Left ventricle myocardium inferior (tissue), 1 donor: ENCODE measurements at regions not wholly inside any gene's neighbourhood (a gene's known extent, or its start where the extent isn't known, plus 50 kb on each side); places are given as distances from the start of the nearest gene placed in this dataset.
"Not testable (repeated sequence)": the region's sequence is repeated elsewhere in the genome, so short reads cannot be mapped to it uniquely, and the experiment has no call there.

Source experiments
- DNase-seq: peaks from one replicate; pipeline ENCODE4 v3.0.0-alpha.2; 2020
- H3K27ac ChIP-seq: fragments of 200-600 bp; replicated peaks from 2 replicates; pipeline ENCODE4 v1.8.0; 2021
- H3K27me3 ChIP-seq: fragments of 200-600 bp; 2 replicates; pipeline ENCODE4 v1.8.0; 2021; ENCODE audit warnings: low read depth
- H3K36me3 ChIP-seq: fragments of 200-600 bp; 2 replicates; pipeline ENCODE4 v1.8.0; 2021
- H3K4me1 ChIP-seq: fragments of 200-600 bp; 2 replicates; pipeline ENCODE4 v1.8.0; 2021
- H3K4me3 ChIP-seq: fragments of 200-600 bp; 2 replicates; pipeline ENCODE4 v1.8.0; 2021; ENCODE audit warnings: mild to moderate bottlenecking, moderate library complexity
- H3K9me3 ChIP-seq: fragments of 200-600 bp; replicated peaks from 2 replicates; pipeline ENCODE4 v1.8.0; 2021
- intact Hi-C: fragments of 100-400 bp; cut with micrococcal nuclease; formaldehyde crosslinking; loops from one replicate; pipeline ENCODE4 v1.11.0; 2022
- donor health status: DM: no; HTN: yes; CAD: no; lungs with severe emphysema.

DNA sequence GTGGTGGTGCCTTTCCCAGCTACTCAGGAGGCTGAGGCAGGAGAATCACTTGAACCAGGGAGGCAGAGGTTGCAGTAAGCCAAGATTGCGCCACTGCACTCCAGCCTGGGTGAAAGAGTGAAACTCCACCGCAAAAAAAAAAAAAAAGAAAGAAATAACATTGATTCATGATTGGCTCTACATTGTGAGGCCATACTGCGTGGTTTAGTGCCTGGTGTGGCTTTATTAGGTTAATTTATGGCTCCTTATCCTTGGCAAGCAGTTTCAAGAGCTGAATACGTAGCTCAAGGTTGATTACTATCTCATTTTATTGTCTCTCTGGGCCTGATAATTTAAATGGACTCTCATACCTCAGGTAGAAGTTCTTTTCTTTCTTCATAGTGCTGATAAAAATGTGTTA is 80.5 kb upstream of the MTLN start:
- intact Hi-C loops, H3K27ac ChIP-seq, H3K4me1 ChIP-seq, H3K27me3 ChIP-seq, H3K4me3 ChIP-seq, H3K36me3 ChIP-seq, H3K9me3 ChIP-seq, DNase-seq: not testable (repeated sequence)

- intact Hi-C loops, H3K4me3 ChIP-seq, H3K36me3 ChIP-seq: not testable (repeated sequence)
Observed at GRCh38 chr2:110291909-110292579, 79.7 kb upstream of the MTLN start.

DNA sequence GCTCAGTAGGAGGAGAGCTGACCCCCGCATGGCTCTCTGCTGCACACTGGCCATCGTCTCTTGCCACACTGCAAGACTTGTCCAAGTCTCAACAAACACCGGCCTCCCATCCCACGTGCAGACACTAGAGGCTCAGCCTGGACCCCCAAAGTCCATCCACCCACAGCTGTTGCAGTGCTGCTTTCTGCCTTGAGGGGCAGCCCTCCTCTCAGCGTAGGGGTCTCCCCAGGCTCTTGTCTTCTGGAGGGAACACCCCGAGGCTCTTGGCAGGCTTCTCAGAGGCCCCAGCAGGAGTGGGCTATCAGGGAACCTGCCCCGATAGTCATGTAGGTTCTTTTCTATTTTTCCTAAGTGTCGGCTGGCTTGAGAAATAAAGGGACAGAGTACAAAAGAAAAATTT is 75.5 kb upstream of the MTLN start:
- H3K36me3 ChIP-seq, H3K9me3 ChIP-seq, DNase-seq, H3K27me3 ChIP-seq, H3K27ac ChIP-seq, intact Hi-C loops, H3K4me1 ChIP-seq, H3K4me3 ChIP-seq: not testable (repeated sequence)

More at GRCh38 chr2:110291909-110292579, 79.7 kb upstream of the MTLN start:
- not testable (repeated sequence) for H3K27me3 ChIP-seq, H3K27ac ChIP-seq, H3K4me1 ChIP-seq, H3K9me3 ChIP-seq, DNase-seq

DNA sequence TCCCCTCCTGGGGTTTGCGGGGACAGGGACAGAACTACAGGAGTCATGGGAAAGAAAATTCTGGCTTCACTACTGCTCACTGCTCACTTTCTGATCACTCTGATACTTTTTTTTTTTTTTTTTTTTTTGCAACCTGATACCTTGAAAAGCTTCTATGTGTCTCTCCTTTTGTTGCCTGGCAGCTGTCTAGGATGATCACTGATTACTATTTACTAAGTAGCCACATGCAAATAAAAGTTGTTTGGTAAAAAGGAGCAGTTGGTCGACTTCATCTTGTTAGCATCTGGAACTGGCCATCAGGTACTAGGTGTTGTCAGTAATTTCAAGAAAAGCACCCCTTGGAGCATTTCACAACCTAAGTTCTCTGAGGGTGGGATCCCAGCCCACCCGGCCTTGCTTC is 74.9 kb upstream of the MTLN start:
- H3K27me3 ChIP-seq, H3K36me3 ChIP-seq, H3K4me1 ChIP-seq, intact Hi-C loops, H3K4me3 ChIP-seq, DNase-seq, H3K27ac ChIP-seq, H3K9me3 ChIP-seq: not testable (repeated sequence)

DNA sequence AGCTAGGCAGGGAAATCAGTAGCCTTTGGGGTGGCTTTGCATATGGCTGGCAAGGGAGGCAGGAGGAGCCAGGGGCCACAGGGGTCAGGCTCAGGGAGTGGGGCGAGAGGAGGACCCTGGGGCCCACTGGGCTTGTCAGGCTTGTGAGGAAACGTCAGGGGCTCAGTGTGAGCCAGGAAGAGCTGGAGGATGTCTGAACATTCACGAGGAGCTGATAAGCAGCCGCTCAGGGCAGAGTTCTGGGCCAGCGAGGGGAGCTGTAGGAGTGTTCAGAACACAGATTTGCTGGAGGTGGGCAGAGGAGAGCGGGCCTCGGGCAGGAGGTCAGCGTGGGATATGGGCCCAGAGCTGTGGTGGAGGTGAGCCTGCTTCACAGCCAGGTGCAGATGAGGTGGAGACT is 72.7 kb upstream of the MTLN start:
- intact Hi-C loops = not testable (repeated sequence)

GRCh38 chr2:110280804-110281203 is 68.5 kb upstream of the MTLN start:
- H3K4me1 ChIP-seq, H3K27me3 ChIP-seq, H3K4me3 ChIP-seq, DNase-seq, H3K27ac ChIP-seq, H3K9me3 ChIP-seq, intact Hi-C loops, H3K36me3 ChIP-seq: not testable (repeated sequence)

More for the DNA sequence above, 72.7 kb upstream of the MTLN start:
- not testable (repeated sequence) for H3K9me3 ChIP-seq, H3K27me3 ChIP-seq, H3K4me3 ChIP-seq, H3K27ac ChIP-seq, DNase-seq, H3K4me1 ChIP-seq, H3K36me3 ChIP-seq

- intact Hi-C loops, H3K27me3 ChIP-seq, DNase-seq, H3K36me3 ChIP-seq, H3K9me3 ChIP-seq, H3K27ac ChIP-seq, H3K4me3 ChIP-seq, H3K4me1 ChIP-seq: not testable (repeated sequence)
Observed at GRCh38 chr2:110277054-110277453, 64.7 kb upstream of the MTLN start.

DNA sequence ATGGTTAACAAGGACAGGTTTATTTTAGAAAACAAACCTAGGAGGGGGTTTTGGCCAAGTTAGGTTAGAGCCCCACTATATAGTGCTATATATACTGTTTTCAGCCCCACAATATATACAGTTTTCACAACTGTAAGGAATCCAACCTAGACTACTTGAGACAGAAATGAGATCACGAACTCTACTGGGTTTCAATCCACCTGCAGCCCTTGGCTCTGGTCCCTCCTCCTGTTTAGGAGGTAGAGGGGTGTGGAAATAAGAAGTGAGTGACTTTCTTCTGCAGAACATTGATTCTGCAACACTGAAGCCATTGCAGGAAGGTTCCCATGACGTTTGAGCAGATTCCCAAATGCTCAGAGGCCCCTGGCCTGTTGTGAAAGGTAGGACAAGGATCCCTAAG is 63.7 kb upstream of the MTLN start:
- H3K9me3 ChIP-seq, DNase-seq, H3K27ac ChIP-seq, intact Hi-C loops, H3K4me1 ChIP-seq, H3K27me3 ChIP-seq, H3K4me3 ChIP-seq, H3K36me3 ChIP-seq: not testable (repeated sequence)

DNA sequence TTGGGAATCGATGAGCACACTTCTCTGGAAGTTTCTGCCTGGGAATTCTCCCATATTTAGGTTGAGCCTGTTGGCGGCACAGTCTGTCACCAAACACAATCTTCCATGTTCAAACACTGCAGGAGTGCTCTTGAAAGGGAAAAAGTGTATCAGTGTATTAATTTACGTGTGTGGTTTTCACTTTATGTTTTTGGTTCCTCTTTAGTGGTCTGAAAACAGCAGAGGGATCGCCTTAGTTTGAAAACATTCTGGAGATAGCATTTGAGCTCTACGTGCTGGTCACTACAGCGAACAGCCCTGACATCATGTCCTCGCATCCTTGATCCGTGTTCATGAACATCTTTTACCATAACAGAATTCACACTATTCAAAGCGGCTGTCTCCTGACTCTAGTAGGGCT is 57.3 kb upstream of the MTLN start:
- intact Hi-C loops, DNase-seq, H3K4me1 ChIP-seq, H3K4me3 ChIP-seq, H3K36me3 ChIP-seq, H3K27ac ChIP-seq, H3K27me3 ChIP-seq, H3K9me3 ChIP-seq: not testable (repeated sequence)

- DNase-seq, H3K36me3 ChIP-seq, H3K27ac ChIP-seq, H3K4me3 ChIP-seq, H3K27me3 ChIP-seq, H3K9me3 ChIP-seq, intact Hi-C loops, H3K4me1 ChIP-seq: not testable (repeated sequence)
Observed at GRCh38 chr2:110267828-110268407, 55.6 kb upstream of the MTLN start.

DNA sequence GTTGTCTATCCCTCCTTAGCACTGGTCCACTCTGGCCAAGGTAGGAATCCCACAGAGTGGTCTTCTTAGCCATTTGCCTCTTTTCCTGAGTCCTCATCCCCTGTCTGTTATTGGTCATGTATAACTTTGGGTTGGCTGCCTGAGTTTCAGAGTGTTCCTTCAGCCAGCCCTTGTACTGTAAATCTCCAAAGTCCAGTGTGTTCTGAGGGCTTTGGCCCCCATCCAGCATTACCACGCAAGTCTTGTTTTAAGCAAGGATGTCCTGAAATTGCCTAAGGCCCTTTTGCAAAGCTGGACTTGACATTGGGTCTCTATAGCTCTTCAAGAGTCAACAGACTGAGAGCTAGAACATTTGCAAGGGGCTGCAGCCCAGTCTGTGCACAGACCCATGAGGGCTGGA is 52.5 kb upstream of the MTLN start:
- H3K27me3 ChIP-seq, H3K9me3 ChIP-seq, DNase-seq, H3K36me3 ChIP-seq, H3K27ac ChIP-seq, H3K4me1 ChIP-seq, intact Hi-C loops, H3K4me3 ChIP-seq: not testable (repeated sequence)

DNA sequence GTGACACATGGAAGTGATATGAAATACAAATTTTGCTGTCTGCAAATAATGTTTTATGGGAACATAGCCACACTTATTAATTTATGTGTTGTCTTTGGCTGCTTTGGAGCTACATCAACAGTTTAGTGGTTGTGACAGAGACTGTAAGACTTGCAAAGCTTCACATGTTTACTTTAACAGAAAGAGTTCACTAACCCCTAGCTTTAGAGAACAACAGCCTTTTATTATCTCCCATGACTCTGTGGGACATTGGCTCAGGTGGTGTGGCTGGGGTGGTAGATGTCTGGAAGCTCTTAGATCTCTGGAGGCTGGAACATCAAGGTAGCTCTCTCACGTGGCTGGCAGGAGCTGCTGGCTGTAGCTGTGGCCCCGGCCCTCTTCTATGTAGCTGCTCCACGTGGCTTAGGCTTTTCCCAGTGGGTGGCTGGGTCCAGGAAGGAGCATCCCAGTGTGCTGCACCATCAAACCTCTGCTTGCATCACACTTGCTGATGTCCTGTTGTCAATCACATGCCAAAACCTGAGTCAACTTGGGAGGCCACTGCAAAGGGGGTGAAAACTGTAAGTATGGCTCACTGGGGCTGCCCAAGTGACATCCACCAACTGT is 51.8 kb upstream of the MTLN start:
- DNase-seq, H3K36me3 ChIP-seq, H3K27me3 ChIP-seq, H3K9me3 ChIP-seq, H3K27ac ChIP-seq, H3K4me3 ChIP-seq, intact Hi-C loops, H3K4me1 ChIP-seq: not testable (repeated sequence)

GRCh38 chr2:110263462-110263861 is 51.1 kb upstream of the MTLN start:
- H3K4me3 ChIP-seq, H3K4me1 ChIP-seq, intact Hi-C loops, H3K9me3 ChIP-seq, DNase-seq, H3K36me3 ChIP-seq, H3K27me3 ChIP-seq, H3K27ac ChIP-seq: not testable (repeated sequence)
